Colonic mucosa (tissue), 4 donors: ENCODE measurements at regions not wholly inside any gene's neighbourhood (a gene's known extent, or its start where the extent isn't known, plus 50 kb on each side); places are given as distances from the start of the nearest gene placed in this dataset.
A peak's percentile ranks its signal among the peaks of the same experiment; 100 is the strongest.
"Not testable (repeated sequence)": the region's sequence is repeated elsewhere in the genome, so short reads cannot be mapped to it uniquely, and the experiment has no call there.

Experiments used
- DNase-seq: peaks from one replicate; pipeline ENCODE4 v3.0.0-alpha.2; 2020
- H3K27ac ChIP-seq: fragments of 200-600 bp; one replicate; pipeline ENCODE4 v1.8.0; 2021
- H3K27me3 ChIP-seq: fragments of 200-600 bp; one replicate; pipeline ENCODE4 v1.8.0; 2021
- H3K36me3 ChIP-seq: fragments of 200-600 bp; one replicate; pipeline ENCODE4 v1.8.0; 2021
- H3K4me1 ChIP-seq: fragments of 200-600 bp; one replicate; pipeline ENCODE4 v1.8.0; 2021; ENCODE audit warnings: mild to moderate bottlenecking
- H3K4me3 ChIP-seq: fragments of 200-600 bp; one replicate; pipeline ENCODE4 v1.8.0; 2021
- H3K9ac ChIP-seq, 2 donors: one replicate each; pipeline ENCODE4 v1.7.0; 2013; ENCODE audit warnings: control low read depth in 2 of 2, low read depth in 2 of 2, low read length in 2 of 2
- H3K9me3 ChIP-seq: fragments of 200-600 bp; one replicate; pipeline ENCODE4 v1.8.0; 2021
- CTCF ChIP-seq: fragments of 200-600 bp; IDR thresholded peaks from one replicate; pipeline ENCODE4 v1.8.0; 2022; ENCODE audit warnings: antibody characterized with exemption, mild to moderate bottlenecking
- intact Hi-C: fragments of 100-400 bp; cut with DNase I; formaldehyde crosslinking; loops from one replicate; pipeline ENCODE4 v1.14.1; 2022
- donor health status: healthy.
- donor health status: DM: no; HTN: no; CAD: no.
- donor health status: DM: no; HTN: no; CAD: no.

- no peak overlapping the region for H3K4me3 ChIP-seq
- H3K27me3 ChIP-seq, result no peaks in the 10 kb centered on the region
- no peaks in the 10 kb centered on the region for H3K4me1 ChIP-seq
- no peaks in the 10 kb centered on the region for H3K9me3 ChIP-seq
- no peak overlapping the region for H3K9ac ChIP-seq
- no peak for DNase-seq
- intact Hi-C loops, result no loop called here
- TF ChIP-seq CTCF, result no peak
- H3K36me3 ChIP-seq, result no peaks in the 10 kb centered on the region
- H3K27ac ChIP-seq, result no peak overlapping the region
Measured at GRCh38 chr17:52442350-52442749, 283.8 kb upstream of the CA10 start.

GRCh38 chr17:52420555-52421078 lies 262.1 kb upstream of the CA10 start:
- TF ChIP-seq CTCF, result no peak
- no peak for DNase-seq
- Histone ChIP-seq H3K9me3 (no peaks in the 10 kb centered on the region), H3K9ac (no peak overlapping the region), H3K36me3 (no peaks in the 10 kb centered on the region), H3K4me1 (no peaks in the 10 kb centered on the region), H3K27me3 (no peaks in the 10 kb centered on the region), H3K27ac (no peak overlapping the region), H3K4me3 (no peak overlapping the region)
- intact Hi-C loops, result no loop called here

- Histone ChIP-seq H3K9me3 (no peaks in the 10 kb centered on the region), H3K27me3 (no peaks in the 10 kb centered on the region), H3K4me3 (no peak overlapping the region), H3K9ac (no peak overlapping the region), H3K4me1 (no peaks in the 10 kb centered on the region), H3K27ac (no peak overlapping the region), H3K36me3 (no peaks in the 10 kb centered on the region)
- intact Hi-C loops, result no loop called here
- DNase-seq, result no peak
- TF ChIP-seq CTCF, result no peak
Measured at GRCh38 chr17:52419229-52419641, 260.7 kb upstream of the CA10 start.

DNA sequence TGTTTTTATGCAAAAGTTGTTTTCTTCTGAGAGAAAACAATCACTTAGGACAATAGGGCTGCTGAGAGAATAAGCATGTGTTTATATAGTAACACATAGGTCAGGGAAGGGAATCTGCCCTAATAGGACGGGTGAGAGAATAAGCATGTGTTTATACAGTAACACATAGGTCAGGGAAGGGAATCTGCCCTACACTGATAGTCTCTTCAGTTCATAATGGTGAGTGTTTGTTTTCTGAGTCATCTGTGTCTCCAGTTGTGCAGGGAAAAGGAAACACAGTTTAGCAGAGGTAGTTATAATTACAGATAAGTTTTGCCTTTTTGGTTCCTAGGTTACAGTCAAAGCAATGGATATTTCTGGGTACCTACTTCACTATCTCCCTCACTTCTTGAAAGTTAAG lies 252.3 kb upstream of the CA10 start:
- Histone ChIP-seq H3K4me1 (no peaks in the 10 kb centered on the region), H3K9me3 (no peaks in the 10 kb centered on the region), H3K36me3 (no peaks in the 10 kb centered on the region), H3K9ac (no peak overlapping the region), H3K27ac (no peak overlapping the region), H3K27me3 (no peaks in the 10 kb centered on the region), H3K4me3 (no peak overlapping the region)
- intact Hi-C loops, result no loop called here
- no peak for DNase-seq
- TF ChIP-seq CTCF, result no peak

DNA sequence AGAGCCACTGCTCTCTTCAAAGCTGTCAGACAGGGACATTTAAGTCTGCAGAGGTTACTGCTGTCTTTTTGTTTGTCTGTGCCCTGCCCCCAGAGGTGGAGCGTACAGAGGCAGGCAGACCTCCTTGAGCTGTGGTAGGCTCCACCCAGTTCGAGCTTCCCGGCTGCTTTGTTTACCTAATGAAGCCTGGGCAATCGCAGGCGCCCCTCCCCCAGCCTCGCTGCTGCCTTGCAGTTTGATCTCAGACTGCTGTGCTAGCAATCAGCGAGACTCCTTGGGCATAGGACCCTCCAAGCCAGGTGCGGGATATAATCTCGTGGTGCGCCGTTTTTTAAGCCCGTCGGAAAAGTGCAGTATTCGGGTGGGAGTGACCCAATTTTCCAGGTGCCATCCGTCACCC lies 250.7 kb upstream of the CA10 start:
- H3K36me3 ChIP-seq, intact Hi-C loops, H3K27ac ChIP-seq, H3K27me3 ChIP-seq, H3K9ac ChIP-seq, H3K4me1 ChIP-seq, H3K4me3 ChIP-seq, H3K9me3 ChIP-seq: not testable (repeated sequence)
- DNase-seq, result peak; percentile 19

- peaks cover under 1% of the 10 kb centered on the region for H3K4me1 ChIP-seq
- H3K27ac ChIP-seq, result no peak overlapping the region
- no peak for DNase-seq
- no peak overlapping the region for H3K4me3 ChIP-seq
- TF ChIP-seq CTCF, result no peak
- intact Hi-C loops, result no loop called here
- no peak overlapping the region for H3K9ac ChIP-seq
- no peaks in the 10 kb centered on the region for H3K9me3 ChIP-seq
- H3K27me3 ChIP-seq, result no peaks in the 10 kb centered on the region
- H3K36me3 ChIP-seq, result no peaks in the 10 kb centered on the region
Measured at GRCh38 chr17:52395308-52395707, 236.8 kb upstream of the CA10 start.
